Panc1 (cell line): ENCODE measurements at regions not wholly inside any gene's neighbourhood (a gene's known extent, or its start where the extent isn't known, plus 50 kb on each side); places are given as distances from the start of the nearest gene placed in this dataset.

Experiments used
- ATAC-seq: fragments of 200-7000 bp; cut with Tn5 transposase; 2 replicates; pipeline ENCODE4 v1.9.1; 2020; ENCODE audit warnings: mild to moderate bottlenecking, moderate library complexity
- BruUV-seq: library from RNA; stranded (reverse); fragments of 400-500 nt; replicated peaks from 2 replicates; lab custom pipeline; 2021; lab: Mats Ljungman, UMichigan
- CTCF ChIA-PET: fragments of 300-600 bp; sonication (Branson Sonifier 250); formaldehyde crosslinking; loops from one replicate; lab custom pipeline; 2022; ENCODE audit warnings: antibody characterized with exemption; lab: Charles Lee
- POLR2A ChIA-PET: fragments of 300-600 bp; sonication (Branson Sonifier 250); formaldehyde crosslinking; loops from one replicate; lab custom pipeline; 2022; ENCODE audit warnings: antibody characterized with exemption; lab: Charles Lee
- DNase-seq: peaks from one replicate; pipeline ENCODE4 v3.0.0-alpha.2; 2010; ENCODE audit warnings: low read depth, low spot score
- H3K27ac ChIP-seq: 2 replicates; pipeline ENCODE4 v1.5.1; 2011; ENCODE audit warnings: mild to moderate bottlenecking, low read length, inconsistent platforms
- H3K27me3 ChIP-seq: fragments of 200-500 bp; sonication (Bioruptor generic); 2 replicates; pipeline ENCODE4 v1.6.0; 2014; ENCODE audit warnings: low read length, inconsistent platforms; ENCODE audit not compliant: control insufficient read depth, insufficient read depth
- H3K36me3 ChIP-seq: fragments of 200-500 bp; sonication (Bioruptor generic); 2 replicates; pipeline ENCODE4 v1.5.1; 2014; ENCODE audit warnings: inconsistent platforms, mild to moderate bottlenecking, low read length, moderate library complexity; ENCODE audit not compliant: control insufficient read depth, insufficient read depth
- H3K4me1 ChIP-seq: 2 replicates; pipeline ENCODE4 v1.5.1; 2011; ENCODE audit warnings: inconsistent platforms, mild to moderate bottlenecking, low read length, moderate library complexity; ENCODE audit not compliant: control insufficient read depth, insufficient read depth
- H3K4me3 ChIP-seq, 2 experiments: 2 replicates each; pipeline ENCODE4 v1.5.1; 2011 to 2012; ENCODE audit warnings: low read depth in 2 of 2, low read length in 2 of 2, mild to moderate bottlenecking in 2 of 2, inconsistent platforms in 1 of 2, moderate library complexity in 1 of 2
- H3K9me3 ChIP-seq: fragments of 200-500 bp; sonication (Bioruptor generic); 2 replicates; pipeline ENCODE4 v1.5.1; 2014; ENCODE audit warnings: low read depth, mild to moderate bottlenecking, inconsistent platforms, low read length, moderate library complexity; ENCODE audit not compliant: control insufficient read depth, insufficient read depth
- CTCF ChIP-seq: fragments of 450-650 bp; IDR thresholded peaks from 2 replicates; pipeline ENCODE4 v1.5.1; 2017; ENCODE audit warnings: mild to moderate bottlenecking
- POLR2AphosphoS5 ChIP-seq: IDR thresholded peaks from 2 replicates; pipeline ENCODE4 v1.6.1; 2012; ENCODE audit warnings: mild to moderate bottlenecking, low read depth, low read length, moderate library complexity
- REST ChIP-seq, 2 experiments: IDR thresholded peaks; 2 replicates each; pipeline ENCODE4 v1.6.1; 2011 to 2012; ENCODE audit warnings: low read depth in 2 of 2, control low read depth in 1 of 2, low read length in 1 of 2, mild to moderate bottlenecking in 1 of 2, moderate library complexity in 1 of 2; ENCODE audit not compliant: insufficient read depth in 1 of 2
- SIN3A ChIP-seq: IDR thresholded peaks from 2 replicates; pipeline ENCODE4 v1.6.1; 2012; ENCODE audit warnings: low read depth, mild to moderate bottlenecking, low read length, moderate library complexity, borderline replicate concordance; ENCODE audit not compliant: insufficient read depth
- TCF7L2 ChIP-seq: IDR thresholded peaks from 2 replicates; pipeline ENCODE4 v1.6.1; 2011; ENCODE audit warnings: mild to moderate bottlenecking, low read depth, low read length, inconsistent platforms
- in situ Hi-C: cut with HindIII; loops from 2 replicates; pipeline ENCODE4 v1.10.0; 2016; ENCODE audit warnings: low sequenced_read_pairs, low pct_unique_long_range_greater_than_20kb
- intact Hi-C: fragments of 100-400 bp; cut with micrococcal nuclease; formaldehyde crosslinking; loops from one replicate; pipeline ENCODE4 v1.10.0; 2022; ENCODE audit not compliant: unreplicated experiment

GRCh38 chr7:52791176-52791700 lies 244.2 kb upstream of the POM121L12 start:
- CTCF ChIA-PET: no interaction called here
- Histone ChIP-seq H3K4me1 (no peaks in the 10 kb centered on the region), H3K36me3 (no peaks in the 10 kb centered on the region), H3K27ac (no peak overlapping the region), H3K27me3 (no peaks in the 10 kb centered on the region), H3K9me3 (no peaks in the 10 kb centered on the region), H3K4me3 (no peak overlapping the region)
- intact Hi-C loops (no loop called here), in situ Hi-C loops (no loop called here)
- no TSS peak for BruUV-seq
- TF ChIP-seq REST (IDR thresholded peaks at IDR 0.05; ENCODE audit: insufficient read depth in 1 of 2, low read depth in 2 of 2, low read length in 1 of 2): no peak
- no peak for TF ChIP-seq SIN3A
- no peak for TF ChIP-seq CTCF
- no peak for TF ChIP-seq TCF7L2
- no peak for TF ChIP-seq POLR2AphosphoS5
- POLR2A ChIA-PET: no interaction called here
- ATAC-seq (no peak), DNase-seq (no peak)

GRCh38 chr7:52786174-52786573 lies 249.3 kb upstream of the POM121L12 start:
- intact Hi-C loops (no loop called here), in situ Hi-C loops (no loop called here)
- H3K9me3 ChIP-seq: no peaks in the 10 kb centered on the region
- TF ChIP-seq REST (IDR thresholded peaks at IDR 0.05; ENCODE audit: insufficient read depth in 1 of 2, low read depth in 2 of 2, low read length in 1 of 2) (no peak), TCF7L2 (no peak), SIN3A (no peak), POLR2AphosphoS5 (no peak), CTCF (no peak)
- no peaks in the 10 kb centered on the region for H3K36me3 ChIP-seq
- BruUV-seq: no TSS peak
- DNase-seq (no peak), ATAC-seq (no peak)
- H3K4me3 ChIP-seq: no peak overlapping the region
- H3K27me3 ChIP-seq: no peaks in the 10 kb centered on the region
- CTCF ChIA-PET: no interaction called here
- POLR2A ChIA-PET: no interaction called here
- H3K4me1 ChIP-seq: no peaks in the 10 kb centered on the region
- H3K27ac ChIP-seq: no peak overlapping the region
